GM18858 (cell line): ENCODE measurements at regions not wholly inside any gene's neighbourhood (a gene's known extent, or its start where the extent isn't known, plus 50 kb on each side); places are given as distances from the start of the nearest gene placed in this dataset.

Source experiments
- ATAC-seq: cut with Tn5 transposase; IDR thresholded peaks from one replicate; pipeline ENCODE4 v1.9.1; 2021; ENCODE audit not compliant: unreplicated experiment

DNA sequence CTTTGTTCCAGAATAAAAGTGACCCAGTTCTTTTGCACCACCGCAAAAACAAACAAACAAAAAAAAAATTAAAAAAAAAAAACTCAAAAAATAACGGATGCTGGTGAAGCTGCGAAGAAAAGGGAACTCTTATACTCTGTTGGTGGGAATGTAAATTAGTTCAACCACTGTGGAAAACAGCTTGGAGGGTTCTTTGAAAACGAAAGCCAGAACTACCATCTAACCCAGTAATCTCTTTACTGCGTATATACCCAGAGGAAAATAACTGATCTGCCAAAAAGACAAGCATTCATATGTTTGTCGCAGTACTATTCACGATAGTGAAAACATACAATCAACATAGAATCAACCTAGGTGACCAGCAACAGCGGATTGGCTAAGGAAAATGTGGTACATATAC lies 298.9 kb upstream of the CBLB start:
- no peak for ATAC-seq

DNA sequence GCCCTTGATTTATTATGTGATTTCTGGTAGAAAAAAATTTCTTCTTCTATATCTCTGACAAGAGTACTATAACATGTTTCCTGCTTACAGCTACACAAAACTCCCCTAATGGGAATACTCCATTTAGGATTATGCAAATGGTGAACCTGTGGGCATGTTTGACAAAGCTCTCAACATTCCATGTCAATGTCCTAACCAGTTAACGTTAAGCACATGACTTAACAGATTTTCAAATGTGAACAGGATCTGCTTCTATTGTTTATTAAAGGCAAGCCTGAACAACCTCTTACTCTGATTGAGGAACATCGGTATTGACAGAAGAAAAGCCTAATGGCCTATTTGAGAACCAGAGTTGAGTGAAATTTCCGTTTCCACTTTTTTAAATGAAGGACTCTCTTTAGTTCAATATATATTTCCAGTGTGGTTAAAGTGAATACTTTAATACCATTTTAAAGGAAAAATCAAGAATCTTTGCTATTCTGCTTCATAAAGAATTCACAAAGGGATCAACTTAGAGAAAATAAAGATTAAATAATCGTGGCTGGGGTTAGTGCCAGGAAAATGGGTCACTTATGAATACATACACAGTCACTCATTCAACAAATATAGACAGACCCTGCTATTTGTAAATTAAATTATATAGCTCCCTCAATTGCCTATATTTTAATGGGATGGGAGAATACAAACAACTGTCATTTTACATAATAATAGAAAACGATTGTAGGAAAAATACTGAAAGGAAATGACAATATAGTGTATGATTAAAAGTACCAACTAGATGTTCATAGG lies 300.3 kb upstream of the CBLB start:
- no peak for ATAC-seq

DNA sequence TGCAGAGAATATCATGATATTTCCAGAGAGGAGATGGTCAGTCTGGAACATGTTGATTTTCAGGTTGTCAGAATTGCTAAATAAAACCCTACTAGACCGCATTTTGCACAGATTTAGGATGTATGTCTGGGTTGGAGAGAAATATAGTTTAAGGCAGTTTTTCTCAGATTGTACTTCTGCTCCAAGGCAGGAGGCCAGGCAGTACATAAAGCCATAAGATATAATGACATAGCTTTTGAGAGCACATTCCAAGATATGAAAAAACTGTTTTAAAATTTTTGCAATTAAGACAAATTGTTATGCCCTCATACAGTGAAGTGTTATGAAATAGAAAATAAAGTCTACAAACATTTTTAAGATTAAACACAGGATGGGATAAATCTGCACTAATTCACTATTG lies 301.8 kb upstream of the CBLB start:
- no peak for ATAC-seq

DNA sequence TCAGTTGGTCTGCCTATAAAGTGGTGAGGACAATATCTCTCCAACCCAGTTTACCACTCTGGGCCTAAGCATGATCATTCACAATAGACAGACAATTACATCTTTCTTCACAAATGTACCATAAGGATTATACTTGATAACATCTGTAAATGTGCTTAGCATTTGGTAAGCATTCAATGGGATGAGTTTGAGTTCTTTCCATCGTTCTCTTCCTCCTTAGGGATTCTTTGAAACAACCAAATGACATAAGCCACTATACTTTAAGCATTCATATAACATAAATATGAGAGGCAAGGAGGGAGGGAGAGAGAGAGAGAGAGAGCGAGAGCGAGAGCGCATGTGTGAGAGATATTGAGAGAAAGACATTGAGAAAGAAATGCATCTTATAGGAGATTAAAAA lies 303.3 kb upstream of the CBLB start:
- no peak for ATAC-seq

DNA sequence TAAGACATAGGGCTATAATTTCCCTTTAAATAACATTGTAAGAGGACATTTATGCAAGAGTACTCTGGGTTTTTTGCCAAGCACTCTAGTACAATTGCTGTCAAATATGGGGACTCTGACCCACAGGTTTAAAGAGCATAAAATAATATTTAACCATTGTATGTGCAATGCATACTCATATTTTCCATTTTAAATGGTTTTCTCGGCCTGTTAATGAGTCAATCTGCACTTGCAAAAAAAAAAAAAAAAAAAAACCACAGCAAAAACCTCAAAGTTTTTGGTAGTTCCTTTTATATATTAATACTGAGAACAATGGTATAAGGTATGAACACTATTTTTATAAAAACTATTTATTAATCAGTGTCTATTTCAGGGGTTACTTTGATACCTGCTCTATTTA lies 304.0 kb upstream of the CBLB start:
- peak; percentile 58 for ATAC-seq

DNA sequence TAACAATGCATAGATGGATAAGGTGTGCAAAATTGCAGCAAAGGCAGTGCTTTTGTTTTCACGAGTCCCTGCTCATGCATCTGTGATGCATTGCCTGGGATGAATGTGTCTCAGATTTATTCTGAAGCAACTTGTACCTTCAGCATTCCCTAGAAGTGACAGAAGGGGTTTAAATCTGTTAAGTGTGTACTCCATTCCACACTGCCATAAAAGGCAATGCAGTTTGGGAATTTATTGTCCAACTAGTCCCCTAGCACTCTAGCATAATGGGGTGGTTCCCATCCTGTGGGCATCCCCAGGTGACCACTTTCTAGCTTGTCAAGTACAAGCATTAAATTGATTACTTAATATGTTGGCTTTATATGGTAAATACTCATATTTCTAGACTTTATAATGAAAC lies 306.5 kb upstream of the CBLB start:
- ATAC-seq: no peak

DNA sequence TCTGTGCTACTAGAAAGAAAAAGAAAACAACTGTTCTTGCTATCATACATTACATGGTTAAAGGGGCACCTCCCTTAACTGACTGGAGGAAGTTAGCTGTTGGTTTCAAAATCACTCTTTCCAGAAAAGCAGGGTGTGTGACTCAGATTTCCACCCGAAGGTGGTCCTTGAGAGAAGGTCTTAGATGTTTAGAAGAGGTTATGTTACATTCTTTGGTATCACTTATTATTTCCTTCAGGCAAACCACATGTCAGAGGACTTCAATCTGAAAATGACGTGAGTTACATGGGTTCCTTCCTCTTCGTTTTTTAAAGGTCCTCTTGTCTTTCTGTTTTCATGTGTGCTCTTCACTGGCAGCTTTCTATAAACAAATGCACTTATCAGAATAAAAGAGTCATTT lies 307.9 kb upstream of the CBLB start:
- ATAC-seq: peak; percentile 83

DNA sequence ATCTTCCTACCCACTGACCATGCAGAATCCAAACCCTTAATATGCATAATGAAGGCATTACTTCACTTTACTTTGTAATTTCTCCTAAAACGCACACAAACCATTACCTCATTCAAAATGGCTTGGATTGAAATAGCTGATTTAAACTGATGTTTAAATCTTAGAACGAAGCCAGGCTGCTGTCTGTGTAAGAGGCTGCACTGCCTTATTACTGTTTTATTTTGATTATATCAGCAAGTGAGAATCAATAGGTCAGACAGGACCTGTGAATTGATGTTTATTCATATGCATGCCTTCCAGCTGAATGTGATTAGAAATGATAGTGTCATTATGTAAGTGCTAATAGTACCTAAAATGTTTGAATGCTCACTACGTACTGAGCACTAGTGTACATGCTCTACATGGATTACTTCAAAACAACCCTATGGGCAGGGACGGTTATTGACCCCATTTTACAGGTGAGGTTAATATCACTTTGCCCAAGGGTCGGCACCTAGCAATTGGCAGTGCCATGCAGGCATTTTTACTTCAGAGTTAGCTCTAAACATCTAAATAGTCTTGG lies 314.2 kb upstream of the CBLB start:
- ATAC-seq: no peak

DNA sequence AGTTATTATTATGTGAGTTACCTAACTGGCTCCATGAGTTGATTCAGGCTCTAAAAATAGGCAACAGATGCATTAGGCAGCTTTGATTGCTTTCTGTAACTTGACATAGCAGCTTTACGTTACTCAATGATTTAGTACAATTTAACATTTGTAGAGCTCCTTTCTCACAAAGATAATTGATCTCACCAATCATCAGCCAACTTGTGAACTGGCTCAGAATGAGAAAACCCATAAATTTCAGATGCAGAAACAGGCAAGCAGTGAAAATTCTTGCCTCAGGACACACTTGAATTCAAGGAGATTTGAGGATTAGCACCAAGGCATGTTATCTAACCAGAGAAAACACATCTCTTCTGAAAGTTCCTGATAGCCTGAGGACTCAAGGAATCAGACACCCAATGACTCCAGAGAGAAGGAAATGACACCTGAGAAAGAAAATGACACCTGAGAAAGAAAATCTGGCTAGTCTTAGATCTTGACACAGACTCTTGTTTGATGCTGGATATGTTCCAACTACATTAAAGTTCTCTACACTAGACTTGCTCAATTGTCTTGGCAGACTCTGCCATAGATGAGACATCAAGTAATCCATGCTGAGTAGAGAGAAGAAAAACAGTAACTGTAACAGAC lies 315.1 kb upstream of the CBLB start:
- peak; percentile 31 for ATAC-seq

DNA sequence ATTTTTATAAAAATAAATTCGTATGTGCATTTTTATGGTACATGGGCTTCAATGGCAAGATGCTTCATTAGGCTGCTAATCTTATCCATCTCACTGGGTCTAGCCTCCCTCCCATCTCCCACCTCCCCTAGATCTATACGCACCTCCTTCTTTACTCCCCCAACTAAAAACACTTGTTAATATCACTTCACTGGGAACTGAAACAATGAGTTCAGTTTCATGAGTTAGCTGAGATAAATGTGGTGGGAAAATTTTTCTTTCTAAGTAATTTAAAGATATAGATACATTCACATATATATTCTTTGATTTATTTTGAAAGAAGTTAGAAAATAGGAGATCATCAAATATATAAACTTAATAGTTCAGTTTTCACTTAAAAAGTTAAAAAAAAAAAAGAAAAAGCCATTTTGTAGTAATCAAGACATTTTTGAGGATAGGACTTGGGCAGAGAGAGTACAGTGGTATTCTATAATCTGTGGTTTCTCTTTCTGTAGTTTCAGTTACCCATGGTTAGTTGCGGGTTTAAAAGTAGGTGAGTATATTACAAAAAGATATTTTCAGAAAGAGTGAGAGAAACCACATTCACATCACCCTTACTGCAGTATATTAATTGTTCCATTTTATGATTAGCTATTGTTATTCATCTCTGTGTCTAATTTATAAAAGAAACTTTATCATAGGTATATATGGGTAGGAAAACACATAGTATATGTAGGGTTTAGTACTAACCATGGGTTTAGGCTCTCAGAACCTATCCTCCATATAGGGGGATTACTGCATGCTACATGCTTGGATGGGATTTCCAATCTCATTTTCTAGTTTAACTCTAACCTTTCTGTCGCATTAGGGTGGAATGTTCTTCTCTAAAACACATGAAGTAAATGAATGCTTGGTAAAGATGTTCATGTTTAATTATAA lies 316.0 kb upstream of the CBLB start:
- peak; percentile 91 for ATAC-seq

DNA sequence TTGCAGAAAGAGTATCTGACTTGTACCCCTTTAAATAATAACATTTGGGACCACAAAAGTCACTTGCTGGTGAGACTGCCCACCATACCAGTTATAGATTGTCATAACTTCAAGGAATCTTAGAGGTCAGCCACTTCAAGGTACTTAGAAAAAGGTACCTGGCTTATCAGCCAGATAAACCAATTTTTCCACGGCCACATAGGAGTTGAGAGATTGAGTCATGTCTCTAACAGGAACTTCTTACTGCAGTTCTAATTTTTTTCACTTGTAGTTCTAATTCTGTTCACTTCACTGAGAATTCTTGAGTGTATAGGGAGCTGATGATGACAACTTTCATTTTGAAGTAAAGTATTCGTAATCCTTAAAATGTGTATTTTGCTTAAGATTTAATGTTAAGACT lies 317.1 kb upstream of the CBLB start:
- ATAC-seq: no peak

DNA sequence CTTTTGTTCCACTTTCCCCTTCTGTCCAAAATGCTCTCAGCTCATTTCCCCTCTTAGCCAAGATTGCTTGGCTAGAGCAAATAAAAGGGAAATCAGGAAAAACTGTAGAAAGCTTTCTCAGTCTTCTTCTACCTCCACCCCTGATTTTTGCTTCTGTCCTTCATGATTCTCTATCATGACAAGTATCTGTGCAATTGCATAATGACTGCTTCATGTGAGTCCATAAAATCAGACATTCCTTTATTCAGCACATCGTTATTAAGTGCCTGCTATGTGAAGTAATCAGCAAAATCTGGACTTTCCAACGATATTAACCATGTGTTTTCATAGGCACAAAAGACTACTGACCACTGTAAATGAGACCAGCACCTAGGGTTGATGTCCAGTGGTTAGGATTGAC lies 321.5 kb upstream of the CBLB start:
- no peak for ATAC-seq

DNA sequence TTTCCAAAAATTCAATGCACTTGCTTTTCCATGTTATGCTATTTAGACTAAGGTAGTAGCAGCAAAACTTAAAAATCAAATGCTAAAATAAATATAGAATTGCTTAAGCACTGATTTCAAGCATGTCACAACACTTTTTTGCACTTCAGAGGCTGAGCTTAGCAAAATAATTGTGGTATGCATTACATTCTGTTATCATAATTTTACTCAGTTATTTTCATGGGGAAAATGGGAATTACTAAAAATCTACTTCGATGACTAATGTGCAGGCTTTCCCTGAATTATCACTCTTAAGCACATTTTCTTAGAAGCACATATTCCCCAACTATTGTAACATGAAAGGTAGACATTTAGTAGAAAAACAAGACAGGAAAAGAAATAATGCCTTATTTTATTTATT lies 322.4 kb upstream of the CBLB start:
- ATAC-seq: no peak

DNA sequence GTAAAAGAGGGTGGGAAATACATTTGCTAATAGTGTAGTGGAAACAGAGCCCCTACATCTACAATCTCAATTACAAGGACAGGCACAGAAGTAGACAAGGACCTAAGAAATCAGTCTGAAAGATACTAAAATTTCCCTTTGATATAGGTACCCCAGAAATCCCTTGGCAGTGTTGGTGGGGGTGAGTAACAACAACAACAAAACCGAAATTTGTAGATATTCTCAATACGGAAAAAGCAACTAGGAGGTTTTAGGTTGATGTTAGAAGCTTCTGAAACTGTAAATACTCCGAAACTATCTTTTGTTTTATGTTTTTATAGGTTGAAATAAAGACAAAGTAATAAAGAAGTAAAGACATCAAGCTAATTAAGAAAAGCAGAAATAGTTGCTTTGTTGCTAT lies 323.1 kb upstream of the CBLB start:
- ATAC-seq: no peak

DNA sequence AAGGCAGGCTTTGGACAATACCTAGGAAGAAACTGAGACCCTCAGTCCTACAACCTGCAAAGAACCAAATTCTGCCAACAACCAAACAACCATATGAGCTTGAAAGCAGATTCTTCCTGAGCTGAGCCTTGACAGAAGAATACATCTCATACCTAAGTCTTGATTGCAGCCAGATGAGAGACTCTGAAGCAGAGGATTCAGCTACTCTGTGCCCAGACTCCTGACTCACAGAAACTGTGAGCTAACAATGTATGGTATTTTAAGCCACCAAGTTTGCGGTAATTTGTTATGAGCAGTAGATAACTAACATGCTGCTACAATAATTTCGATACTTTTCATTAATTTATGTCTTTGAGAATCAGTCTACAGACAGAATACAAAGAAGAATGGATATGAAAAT lies 325.1 kb upstream of the CBLB start:
- ATAC-seq: no peak

DNA sequence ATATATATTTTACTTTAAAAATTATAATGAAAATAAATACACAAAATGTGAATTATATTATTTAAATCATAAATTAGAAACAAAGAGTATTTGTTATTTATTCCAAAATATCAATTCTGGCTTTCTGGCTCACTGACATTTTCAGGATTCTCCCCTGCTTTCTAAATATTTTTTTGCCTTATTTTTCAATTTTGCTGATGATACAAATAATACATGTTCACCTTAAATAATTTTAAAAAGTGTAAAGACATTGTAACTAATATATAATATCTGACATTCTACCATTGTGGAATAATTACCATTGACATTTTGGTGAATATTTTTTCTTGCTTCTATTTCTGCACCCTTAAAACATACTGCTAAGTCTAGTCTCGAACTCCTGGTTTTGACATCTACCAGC lies 325.9 kb upstream of the CBLB start:
- no peak for ATAC-seq

DNA sequence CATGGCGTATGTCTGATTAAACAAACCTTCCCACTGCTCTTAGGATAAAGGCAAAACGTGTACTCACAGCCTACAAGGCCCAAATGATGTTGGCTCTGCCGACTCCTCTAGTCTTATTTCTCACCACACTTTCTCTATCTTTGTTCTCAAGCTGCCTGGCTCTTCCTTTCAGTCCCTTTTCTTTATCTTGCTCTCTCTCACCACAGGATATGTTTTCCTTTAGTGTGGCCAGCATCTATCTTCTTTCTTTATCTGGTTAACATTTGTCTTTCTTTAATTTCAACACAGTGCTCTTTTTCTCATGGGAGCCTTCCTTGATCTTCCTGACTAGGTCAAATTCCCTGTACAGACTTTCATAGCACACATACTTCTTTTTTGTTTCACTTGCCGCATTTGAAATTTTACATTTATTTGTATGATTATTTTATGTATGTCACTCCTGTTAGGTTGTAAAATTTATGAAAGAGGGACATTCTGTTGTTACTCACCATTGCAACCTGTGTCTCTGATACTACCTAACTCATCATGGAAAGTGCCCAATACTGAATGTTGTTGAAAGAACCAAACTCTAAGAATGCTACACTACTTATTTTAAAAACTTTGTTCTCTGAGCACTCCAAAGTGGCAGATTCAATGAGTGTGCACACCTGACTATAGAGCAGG lies 328.9 kb upstream of the CBLB start:
- ATAC-seq: no peak

DNA sequence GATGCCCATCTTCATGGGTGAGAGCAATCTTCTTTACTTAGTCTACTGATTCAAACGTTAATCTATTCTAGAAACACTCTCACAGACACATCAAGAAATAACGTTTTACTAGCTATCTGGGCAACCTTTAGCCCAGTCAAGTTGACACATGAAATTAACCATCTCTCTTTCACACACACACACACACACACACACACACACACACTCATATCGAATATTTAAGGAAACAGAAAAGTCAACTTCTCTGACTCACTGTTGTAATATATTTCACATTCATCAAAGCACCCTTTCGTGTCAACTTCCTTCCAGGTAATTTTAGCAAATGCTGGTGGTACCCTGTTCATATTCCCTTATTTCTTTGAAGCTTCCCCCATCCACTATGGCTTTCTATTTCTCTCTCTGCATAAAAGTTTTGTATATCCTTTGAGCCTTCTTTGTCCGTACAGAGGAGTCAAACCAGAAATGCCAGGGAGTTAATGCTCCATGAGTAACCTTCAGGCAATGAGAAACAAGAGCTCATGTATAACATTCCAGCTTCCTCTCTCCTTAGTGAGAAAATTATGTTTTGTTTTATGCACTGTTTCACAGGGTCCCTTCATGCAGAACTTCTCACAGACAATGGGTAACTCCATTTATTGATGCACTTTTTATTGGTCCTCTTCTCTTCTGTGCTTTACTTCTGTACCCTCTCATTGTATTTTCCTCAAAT lies 335.5 kb upstream of the CBLB start:
- ATAC-seq: no peak

DNA sequence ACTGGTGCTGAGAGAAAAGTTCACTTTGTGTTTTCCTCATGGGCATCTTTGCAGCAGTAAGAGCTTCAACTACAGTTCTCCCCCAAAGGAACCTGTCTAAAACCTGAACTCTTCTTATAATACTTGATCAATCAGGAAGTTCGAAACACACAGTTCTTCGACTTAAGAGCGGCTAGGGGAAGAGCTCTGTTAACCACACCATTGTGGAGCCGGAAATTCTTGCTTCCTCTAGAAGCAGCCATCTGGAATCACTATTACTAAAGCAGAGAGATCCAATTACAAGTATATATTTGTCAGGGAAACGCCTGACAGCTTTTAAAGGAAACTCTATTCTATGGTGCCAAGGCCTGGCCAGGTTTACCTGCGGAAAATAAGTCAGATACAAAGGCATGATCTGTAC lies 337.3 kb upstream of the CBLB start:
- peak; percentile 86 for ATAC-seq

DNA sequence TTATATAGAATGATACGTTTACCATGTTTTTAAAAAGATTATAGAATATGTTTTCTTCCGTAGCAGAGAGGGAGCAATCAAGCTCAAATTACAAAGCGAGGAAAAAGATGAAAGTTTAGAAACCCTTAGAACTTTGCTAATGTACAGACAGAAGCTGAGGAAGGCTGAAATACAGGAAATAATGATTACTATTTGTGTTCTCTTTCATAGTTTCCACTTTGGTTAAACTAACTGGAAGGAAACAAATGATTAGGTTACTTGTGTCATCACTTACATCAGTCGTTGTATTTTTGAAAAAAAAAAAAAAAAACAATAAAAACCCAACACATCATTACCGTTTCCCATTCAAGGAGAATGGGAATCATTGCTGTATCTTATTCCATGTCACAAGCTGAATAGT lies 337.8 kb upstream of the CBLB start:
- peak; percentile 14 for ATAC-seq
